ACC112 (cell line): ENCODE measurements at regions not wholly inside any gene's neighbourhood (a gene's known extent, or its start where the extent isn't known, plus 50 kb on each side); places are given as distances from the start of the nearest gene placed in this dataset.
A peak's percentile ranks its signal among the peaks of the same experiment; 100 is the strongest.

Experiments
- H2AFZ ChIP-seq: fragments of 200-600 bp; sonication (generic); one replicate; pipeline ENCODE4 v1.6.0; 2017; ENCODE audit warnings: antibody characterized with exemption, low read length; ENCODE audit not compliant: unreplicated experiment
- H3K27ac ChIP-seq: fragments of 200-600 bp; sonication (generic); 2 replicates; pipeline ENCODE4 v1.5.1; 2014; ENCODE audit warnings: low read depth, mild to moderate bottlenecking, antibody characterized with exemption, low read length, moderate library complexity
- H3K27me3 ChIP-seq: fragments of 200-600 bp; sonication (generic); 2 replicates; pipeline ENCODE4 v1.6.1; 2014; ENCODE audit warnings: mild to moderate bottlenecking, antibody characterized with exemption, low read length, moderate library complexity, mixed read lengths; ENCODE audit not compliant: insufficient read depth
- H3K36me3 ChIP-seq: fragments of 200-600 bp; sonication (generic); 2 replicates; pipeline ENCODE4 v1.6.1; 2016; ENCODE audit warnings: mild to moderate bottlenecking, antibody characterized with exemption, low read length, moderate library complexity, mixed read lengths; ENCODE audit not compliant: insufficient read depth
- H3K4me1 ChIP-seq: fragments of 200-600 bp; sonication (generic); one replicate; pipeline ENCODE4 v1.6.1; 2016; ENCODE audit warnings: low read length, mixed read lengths; ENCODE audit not compliant: insufficient read depth, unreplicated experiment, control insufficient read depth
- H3K4me3 ChIP-seq: fragments of 200-600 bp; sonication (generic); 2 replicates; pipeline ENCODE4 v1.5.1; 2014; ENCODE audit warnings: mild to moderate bottlenecking, low read depth, low read length
- H3K79me2 ChIP-seq: fragments of 200-600 bp; sonication (generic); one replicate; pipeline ENCODE4 v1.6.0; 2016; ENCODE audit warnings: low read length; ENCODE audit not compliant: control insufficient read depth, unreplicated experiment, insufficient read depth

GRCh38 chrX:109843963-109844751 is 111.1 kb upstream of the ACSL4 start:
- no peaks in the 10 kb centered on the region for H3K79me2 ChIP-seq
- no peak overlapping the region for H3K4me3 ChIP-seq
- H3K27ac ChIP-seq: no peak overlapping the region
- H2AFZ ChIP-seq: no peak overlapping the region
- H3K36me3 ChIP-seq: no peaks in the 10 kb centered on the region
- no peaks in the 10 kb centered on the region for H3K27me3 ChIP-seq
- peaks cover 49% of the 10 kb centered on the region for H3K4me1 ChIP-seq

DNA sequence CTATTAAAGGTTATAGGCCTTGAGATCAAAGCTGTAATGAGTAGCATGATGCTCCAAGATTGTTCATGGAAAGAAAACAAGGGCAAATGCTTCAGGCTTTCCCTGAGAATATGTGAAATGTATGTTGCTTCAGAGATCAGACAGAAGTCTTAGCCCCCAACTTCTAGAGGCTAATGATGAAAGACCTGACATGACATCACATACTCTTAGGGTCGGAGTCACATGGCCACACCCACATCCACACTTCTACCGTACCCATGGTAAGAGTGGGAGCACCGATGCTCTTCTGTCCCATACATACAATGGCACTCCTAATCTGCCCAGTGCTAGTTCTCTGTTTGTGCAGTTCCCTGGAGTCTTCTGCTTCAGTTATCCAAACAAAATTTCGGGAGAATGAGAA is 111.9 kb upstream of the ACSL4 start:
- no peak overlapping the region for H2AFZ ChIP-seq
- peaks cover 42% of the 10 kb centered on the region for H3K4me1 ChIP-seq
- H3K79me2 ChIP-seq: no peaks in the 10 kb centered on the region
- H3K36me3 ChIP-seq: no peaks in the 10 kb centered on the region
- no peak overlapping the region for H3K27ac ChIP-seq
- H3K27me3 ChIP-seq: no peaks in the 10 kb centered on the region
- H3K4me3 ChIP-seq: no peak overlapping the region

GRCh38 chrX:109845996-109846395 is 112.9 kb upstream of the ACSL4 start:
- H3K4me1 ChIP-seq: peaks cover 37% of the 10 kb centered on the region
- no peaks in the 10 kb centered on the region for H3K79me2 ChIP-seq
- no peaks in the 10 kb centered on the region for H3K36me3 ChIP-seq
- no peak overlapping the region for H3K4me3 ChIP-seq
- no peak overlapping the region for H2AFZ ChIP-seq
- H3K27me3 ChIP-seq: no peaks in the 10 kb centered on the region
- H3K27ac ChIP-seq: no peak overlapping the region

DNA sequence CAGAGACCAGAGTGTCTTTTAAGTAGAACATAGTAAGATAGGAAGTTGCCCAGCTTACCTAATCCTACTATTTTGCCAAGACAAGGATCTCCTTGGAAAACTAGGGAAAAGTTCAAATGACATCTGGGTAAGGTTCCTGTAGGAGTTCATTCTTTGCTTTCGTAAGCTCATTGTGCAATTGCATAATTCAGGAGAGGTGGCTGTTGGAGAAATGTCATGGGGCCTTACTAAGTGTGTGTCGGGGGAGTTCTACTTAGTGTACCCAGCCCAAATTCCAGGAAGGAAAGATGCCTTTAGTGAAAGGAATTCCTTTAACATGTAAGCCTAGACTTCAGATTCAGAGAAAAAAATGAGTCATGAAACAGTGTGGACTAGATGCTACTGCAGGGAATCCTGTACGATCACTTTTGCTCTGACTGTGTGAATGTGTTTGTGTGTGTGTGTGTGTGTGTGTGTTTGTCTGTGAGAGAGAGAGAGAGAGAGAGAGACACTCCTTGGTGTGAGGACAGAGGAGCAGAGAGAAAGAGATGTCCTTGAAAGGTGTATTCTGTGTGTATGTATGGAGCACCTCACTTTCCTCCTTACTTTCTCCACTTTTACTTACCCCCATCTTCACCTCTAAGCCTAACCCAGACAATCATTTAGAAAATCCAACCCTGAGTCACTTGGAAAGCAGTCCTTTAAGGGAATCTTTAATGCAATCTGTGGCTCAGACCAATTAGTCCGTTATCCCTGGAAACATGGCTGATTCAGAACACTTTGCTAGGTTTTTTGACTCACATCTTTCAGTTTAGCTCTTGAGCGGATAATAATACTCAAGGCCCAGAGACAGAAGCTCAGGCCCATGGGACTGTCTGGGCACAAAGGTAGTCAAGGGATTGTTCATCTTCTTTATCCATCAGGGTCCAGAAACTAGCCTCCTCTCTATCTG is 114.5 kb upstream of the ACSL4 start:
- Histone ChIP-seq H3K4me3 (peak overlapping the region; percentile 18; the same call in 1 of the 2 replicates), H3K27me3 (no peaks in the 10 kb centered on the region), H3K79me2 (no peaks in the 10 kb centered on the region), H3K27ac (peak overlapping the region; percentile 87), H2AFZ (peak overlapping the region; percentile 41), H3K4me1 (peaks cover 26% of the 10 kb centered on the region), H3K36me3 (no peaks in the 10 kb centered on the region)

- H3K79me2 ChIP-seq: no peaks in the 10 kb centered on the region
- H3K36me3 ChIP-seq: no peaks in the 10 kb centered on the region
- H3K4me1 ChIP-seq: peaks cover 26% of the 10 kb centered on the region
- no peak overlapping the region for H3K4me3 ChIP-seq
- H3K27ac ChIP-seq: peak overlapping the region; percentile 87
- no peaks in the 10 kb centered on the region for H3K27me3 ChIP-seq
- H2AFZ ChIP-seq: peak overlapping the region; percentile 38
Measured at GRCh38 chrX:109848461-109849050, 115.5 kb upstream of the ACSL4 start.

DNA sequence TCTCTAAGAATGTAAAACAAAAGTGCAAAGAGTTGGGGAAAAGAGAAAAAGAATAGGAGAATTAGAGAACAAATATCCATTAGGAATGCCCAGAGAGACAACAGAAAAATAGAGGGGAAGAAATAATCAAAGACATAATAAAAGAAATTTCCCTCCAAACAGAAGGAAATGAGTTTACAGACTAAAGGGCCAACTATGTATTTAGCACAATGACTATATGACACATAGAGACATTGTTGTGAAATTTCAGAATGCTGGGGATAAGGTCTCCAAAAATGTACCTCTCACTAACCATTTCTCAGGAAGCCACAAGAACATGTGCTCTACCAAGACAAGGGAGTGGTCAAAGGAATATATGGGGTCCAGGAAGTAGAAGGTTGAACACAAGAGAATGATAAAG is 121.0 kb upstream of the ACSL4 start:
- H3K79me2 ChIP-seq: no peaks in the 10 kb centered on the region
- H3K4me1 ChIP-seq: peaks cover 14% of the 10 kb centered on the region
- H3K36me3 ChIP-seq: no peaks in the 10 kb centered on the region
- H3K27ac ChIP-seq: no peak overlapping the region
- H3K27me3 ChIP-seq: no peaks in the 10 kb centered on the region
- H3K4me3 ChIP-seq: no peak overlapping the region
- H2AFZ ChIP-seq: no peak overlapping the region

- Histone ChIP-seq H3K4me1 (peaks cover 14% of the 10 kb centered on the region), H2AFZ (no peak overlapping the region), H3K36me3 (no peaks in the 10 kb centered on the region), H3K79me2 (no peaks in the 10 kb centered on the region), H3K4me3 (no peak overlapping the region), H3K27me3 (no peaks in the 10 kb centered on the region), H3K27ac (no peak overlapping the region)
Measured at GRCh38 chrX:109855501-109855900, 122.4 kb upstream of the ACSL4 start.

- no peaks in the 10 kb centered on the region for H3K36me3 ChIP-seq
- H2AFZ ChIP-seq: peak overlapping the region; percentile 89
- peak overlapping the region; percentile 82 for H3K27ac ChIP-seq
- no peaks in the 10 kb centered on the region for H3K79me2 ChIP-seq
- peak overlapping the region; percentile 50; the same call in 1 of the 2 replicates for H3K4me3 ChIP-seq
- H3K27me3 ChIP-seq: no peaks in the 10 kb centered on the region
- H3K4me1 ChIP-seq: peaks cover 14% of the 10 kb centered on the region
Measured at GRCh38 chrX:109856974-109857373, 123.9 kb upstream of the ACSL4 start.

DNA sequence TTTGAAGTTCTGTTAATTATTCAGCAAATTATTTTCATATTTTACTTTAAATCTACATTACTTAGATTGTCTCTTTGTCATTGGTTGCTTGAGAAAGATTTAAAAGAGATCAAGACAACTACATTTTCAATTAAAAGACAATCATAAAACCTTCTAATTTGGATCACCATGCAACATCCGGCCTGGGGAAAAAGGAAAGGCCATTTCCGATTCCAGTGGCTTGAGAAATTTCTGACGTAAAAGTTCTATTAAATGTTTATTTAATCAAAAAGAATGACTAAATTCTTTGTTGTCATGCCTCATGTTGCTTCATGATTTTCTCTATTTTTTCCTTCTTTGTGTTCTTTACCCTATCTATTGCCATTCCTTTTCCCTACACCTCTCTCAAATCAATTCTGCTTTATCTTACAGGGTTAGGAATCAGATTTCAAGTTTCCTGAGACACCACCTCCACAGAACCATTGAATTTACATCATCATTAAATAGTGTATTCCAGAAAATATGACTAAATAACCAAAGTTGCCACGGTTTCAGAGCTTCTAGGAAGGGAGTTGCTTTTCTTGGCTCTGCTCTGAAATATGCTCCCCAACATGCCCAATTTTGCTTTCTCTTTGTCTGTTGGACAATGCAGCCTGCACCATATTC is 124.6 kb upstream of the ACSL4 start:
- Histone ChIP-seq H3K36me3 (no peaks in the 10 kb centered on the region), H2AFZ (peak overlapping the region; percentile 89), H3K27me3 (no peaks in the 10 kb centered on the region), H3K27ac (peak overlapping the region; percentile 82), H3K4me3 (peak overlapping the region; percentile 2; the same call in 1 of the 2 replicates), H3K79me2 (no peaks in the 10 kb centered on the region), H3K4me1 (peaks cover 14% of the 10 kb centered on the region)
